NCI-H446 (cell line): ENCODE measurements at regions not wholly inside any gene's neighbourhood (a gene's known extent, or its start where the extent isn't known, plus 50 kb on each side); places are given as distances from the start of the nearest gene placed in this dataset.

Experiments
- DNase-seq, 2 experiments: peaks; one replicate each; lab custom pipeline; 2025; lab: John Stamatoyannopoulos, UW

GRCh38 chr5:159702301-159702700 lies 214.0 kb upstream of the ADRA1B start:
- DNase-seq: no peak

DNA sequence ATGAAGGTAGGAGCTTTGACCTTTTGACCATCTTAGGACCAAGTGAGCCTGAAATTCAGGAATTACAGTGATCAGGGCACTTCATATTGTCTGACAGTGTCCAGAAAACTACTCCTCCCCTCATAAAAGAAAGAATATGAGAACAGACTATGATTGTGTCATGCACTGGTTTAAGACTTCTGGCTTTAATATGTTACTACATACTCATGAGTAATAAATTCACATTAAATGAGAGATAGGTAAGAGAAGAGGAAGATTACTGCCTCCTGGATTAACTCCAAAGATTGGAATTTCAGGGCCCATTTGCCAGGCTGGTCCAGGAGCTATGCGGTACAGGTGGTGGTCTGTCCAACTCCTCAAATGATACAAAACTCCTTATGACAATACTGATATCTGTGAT lies 213.5 kb upstream of the ADRA1B start:
- no peak for DNase-seq

- no peak for DNase-seq
Measured at GRCh38 chr5:159704160-159704559, 212.1 kb upstream of the ADRA1B start.

GRCh38 chr5:159705948-159706347 lies 210.3 kb upstream of the ADRA1B start:
- DNase-seq: no peak

DNA sequence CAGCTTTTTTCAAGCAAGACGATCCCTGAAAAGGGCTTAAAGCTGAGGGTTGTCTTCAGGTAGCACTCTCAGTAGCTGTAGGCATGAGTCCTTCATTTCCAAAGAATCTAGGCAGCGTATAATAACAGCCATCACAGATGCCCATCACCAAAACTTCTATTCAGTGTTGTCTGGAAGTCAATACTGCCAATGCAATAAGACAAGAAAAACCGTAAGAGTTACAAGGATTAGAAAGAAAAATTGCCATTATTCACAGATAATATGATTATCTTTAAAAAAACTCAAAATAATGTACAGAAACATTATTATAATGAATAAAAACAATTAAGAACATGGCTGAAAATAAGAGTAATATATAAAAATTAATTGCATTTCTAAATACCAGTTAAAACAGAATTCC lies 208.2 kb upstream of the ADRA1B start:
- no peak for DNase-seq

- DNase-seq: no peak
Measured at GRCh38 chr5:159712672-159713071, 203.6 kb upstream of the ADRA1B start.

- no peak for DNase-seq
Measured at GRCh38 chr5:159713254-159713653, 203.0 kb upstream of the ADRA1B start.

DNA sequence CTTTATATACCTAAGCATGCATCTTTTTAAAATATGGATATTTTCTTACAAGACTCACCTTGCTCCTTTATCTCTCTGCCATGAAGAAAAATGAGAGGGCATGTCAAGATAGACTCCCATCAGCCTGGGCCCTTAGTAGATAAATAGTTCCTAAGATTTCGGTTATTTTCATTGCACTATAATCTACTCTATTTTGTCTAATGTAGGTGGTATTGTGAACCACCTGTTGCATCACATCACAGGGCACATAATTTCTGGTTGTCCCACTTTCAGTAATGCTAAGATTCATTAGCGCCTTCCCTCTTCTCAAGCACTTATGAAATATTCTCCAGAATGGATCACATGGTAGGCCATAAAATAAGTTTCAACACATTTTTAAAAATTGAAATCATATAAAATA lies 202.5 kb upstream of the ADRA1B start:
- DNase-seq: no peak

DNA sequence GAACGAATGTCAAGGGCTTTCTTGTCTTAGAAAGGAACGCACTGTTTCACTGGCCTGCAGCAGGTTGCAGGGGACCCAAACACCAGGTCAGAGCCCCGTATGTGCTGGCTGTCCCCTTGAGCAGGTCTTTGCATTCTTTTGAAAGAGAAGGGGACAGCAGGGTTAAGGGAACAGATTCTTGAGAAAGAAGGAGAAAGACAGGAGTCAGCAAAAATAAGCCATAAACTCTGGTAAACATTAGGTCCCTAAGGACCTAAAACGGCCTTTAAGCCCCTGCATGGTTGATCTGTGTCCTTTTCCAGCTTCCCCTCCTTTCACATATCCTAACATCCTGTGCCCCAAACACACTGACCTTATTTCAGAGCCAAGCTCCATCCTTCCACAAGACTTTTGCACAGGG lies 190.8 kb upstream of the ADRA1B start:
- no peak for DNase-seq

- DNase-seq: no peak
Measured at GRCh38 chr5:159727167-159727566, 189.1 kb upstream of the ADRA1B start.

DNA sequence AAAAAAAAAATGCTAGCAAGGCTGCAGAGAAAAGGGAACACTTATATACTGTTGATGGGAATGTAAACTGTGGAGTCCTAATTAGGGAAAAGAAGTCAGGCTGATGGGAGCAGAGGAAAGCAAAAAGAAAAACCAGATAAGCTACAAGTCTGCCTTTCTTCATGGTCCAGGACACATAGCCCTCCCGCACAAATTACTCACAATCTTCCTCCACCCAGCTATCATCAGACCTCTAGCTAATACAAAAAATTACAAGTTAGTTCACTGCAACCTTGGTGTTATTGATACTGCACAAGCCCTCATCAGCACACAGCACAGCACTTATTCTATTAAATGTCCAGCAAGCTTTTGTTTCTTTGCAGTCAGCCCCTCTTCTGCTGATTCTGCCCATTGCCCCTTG lies 186.0 kb upstream of the ADRA1B start:
- no peak for DNase-seq

- DNase-seq: no peak
Measured at GRCh38 chr5:159732220-159732619, 184.1 kb upstream of the ADRA1B start.

DNA sequence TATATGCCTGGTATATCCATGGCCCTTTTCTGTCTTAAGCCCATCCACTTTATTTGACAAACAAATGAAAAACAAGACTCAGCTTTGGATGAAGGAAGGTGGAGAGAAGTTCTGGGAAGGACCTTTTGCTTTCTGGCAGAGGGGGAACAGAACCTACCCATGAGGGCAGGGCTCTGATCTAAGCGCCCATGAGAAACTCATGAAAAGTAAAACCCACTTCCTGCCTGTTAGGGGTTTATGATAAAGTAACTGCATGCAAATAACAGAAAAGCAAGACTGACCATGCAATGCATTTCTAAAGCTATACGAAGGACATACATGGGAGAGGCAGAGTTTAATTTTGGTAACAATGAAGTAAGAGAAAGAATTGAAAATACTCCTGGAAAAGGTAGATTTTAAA lies 181.9 kb upstream of the ADRA1B start:
- no peak for DNase-seq

- DNase-seq: no peak
Measured at GRCh38 chr5:159735036-159735435, 181.2 kb upstream of the ADRA1B start.

GRCh38 chr5:159735749-159736660 lies 180.3 kb upstream of the ADRA1B start:
- DNase-seq: no peak

GRCh38 chr5:159736844-159737243 lies 179.4 kb upstream of the ADRA1B start:
- no peak for DNase-seq

DNA sequence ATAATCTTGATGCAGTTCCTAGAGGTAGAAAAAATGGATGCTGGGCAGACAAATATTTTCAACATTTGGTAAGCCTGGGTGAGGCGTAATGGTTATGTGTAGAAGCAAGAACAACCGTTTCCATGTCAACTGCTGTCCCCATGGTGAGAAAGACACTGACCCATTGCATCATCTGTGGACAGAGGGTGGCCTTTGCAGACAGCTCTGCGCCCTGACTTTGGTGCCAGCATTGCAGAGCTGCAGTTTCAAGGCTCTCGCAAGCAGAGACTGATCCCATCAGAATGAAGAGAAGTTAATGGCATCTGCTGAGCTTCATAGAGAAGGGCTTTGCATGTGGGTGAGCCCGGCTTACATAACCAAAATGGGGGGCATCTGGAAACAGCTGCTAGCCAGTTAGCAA lies 179.0 kb upstream of the ADRA1B start:
- no peak for DNase-seq

DNA sequence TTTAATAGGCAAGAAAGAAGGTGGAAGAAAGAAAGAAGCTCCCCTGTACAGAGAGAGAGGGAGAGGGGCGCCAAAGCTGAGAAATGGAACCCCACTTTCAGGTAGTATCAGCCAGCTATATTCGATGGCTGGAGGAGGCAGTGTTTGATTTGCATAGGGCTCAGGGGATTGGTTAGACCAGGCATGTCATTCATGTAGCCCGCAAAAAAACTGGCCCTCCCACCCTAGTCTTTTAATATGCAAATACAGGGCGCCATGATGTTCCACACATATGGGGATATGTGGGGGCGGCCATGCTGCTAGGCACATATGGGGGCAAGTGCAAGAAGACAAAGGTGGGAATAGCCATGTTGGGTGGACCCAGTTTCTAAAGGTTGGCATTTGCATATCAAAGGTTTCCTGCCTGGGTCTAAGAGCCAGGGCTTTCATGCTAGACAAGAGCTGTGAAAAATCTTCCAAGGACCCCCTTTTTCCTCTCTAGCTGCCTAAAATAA lies 174.4 kb upstream of the ADRA1B start:
- no peak for DNase-seq

GRCh38 chr5:159743234-159743633 lies 173.0 kb upstream of the ADRA1B start:
- no peak for DNase-seq

- no peak for DNase-seq
Measured at GRCh38 chr5:159746707-159747106, 169.6 kb upstream of the ADRA1B start.

DNA sequence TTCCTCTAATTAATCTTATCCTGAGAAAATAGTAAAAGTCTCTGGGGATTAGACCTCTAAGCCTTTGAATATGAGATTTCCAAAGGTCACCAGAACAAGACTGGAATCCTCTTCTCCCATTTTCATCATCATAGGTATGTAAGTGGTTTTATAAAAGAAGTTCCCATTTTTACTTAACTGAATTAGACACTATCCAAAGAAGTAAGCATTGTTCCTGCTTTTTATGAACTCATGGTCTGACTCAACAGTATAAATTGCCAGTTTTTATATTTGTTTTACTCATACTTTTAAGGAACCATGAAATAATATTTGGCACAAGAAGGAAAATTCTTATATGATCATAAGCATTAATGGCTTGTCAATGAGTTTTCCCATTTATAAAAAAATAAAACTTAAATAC lies 167.1 kb upstream of the ADRA1B start:
- DNase-seq: no peak

DNA sequence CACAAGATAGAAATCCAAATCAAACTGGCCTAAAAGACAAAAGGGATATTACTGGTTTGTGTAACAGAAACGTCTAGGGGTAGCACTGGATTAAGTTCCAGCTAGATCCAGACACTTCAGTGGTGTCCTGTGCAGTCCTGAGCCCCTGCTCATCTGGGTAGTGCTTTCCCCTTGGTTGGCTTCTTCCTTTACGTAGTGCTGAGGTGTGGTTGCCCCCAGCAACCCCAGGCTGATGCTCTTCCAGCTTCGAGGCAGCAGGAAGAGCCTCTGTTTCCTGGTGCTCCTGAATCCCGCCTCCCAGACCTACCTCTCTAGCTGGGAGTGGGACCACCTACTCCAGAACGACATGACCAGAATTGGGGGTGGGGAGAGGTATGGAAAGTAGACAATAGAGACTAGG lies 166.1 kb upstream of the ADRA1B start:
- no peak for DNase-seq

DNA sequence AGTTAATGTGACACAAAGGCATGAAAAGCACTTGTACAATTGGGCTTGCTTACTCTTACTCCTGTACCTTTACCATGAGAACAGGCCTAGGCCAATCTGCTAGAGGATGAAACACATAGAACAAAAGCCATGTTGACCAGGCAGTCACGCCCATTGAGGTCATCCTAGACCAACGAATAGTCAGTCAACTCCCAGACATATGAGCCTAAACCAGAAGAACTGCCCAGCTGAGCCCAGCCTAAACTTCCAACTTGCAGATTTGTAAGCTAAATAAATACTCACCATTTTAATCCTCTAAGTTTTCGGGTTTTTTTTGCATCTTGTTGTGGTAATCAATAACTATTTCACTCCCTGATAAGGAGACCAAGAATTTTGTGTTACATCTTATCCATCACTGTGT lies 164.8 kb upstream of the ADRA1B start:
- no peak for DNase-seq
